ENCODE measurements at regions not wholly inside any gene's neighbourhood (a gene's known extent, or its start where the extent isn't known, plus 50 kb on each side); places are given as distances from the start of the nearest gene placed in this dataset.
"Not testable (repeated sequence)": the region's sequence is repeated elsewhere in the genome, so short reads cannot be mapped to it uniquely, and the experiment has no call there.

DNA sequence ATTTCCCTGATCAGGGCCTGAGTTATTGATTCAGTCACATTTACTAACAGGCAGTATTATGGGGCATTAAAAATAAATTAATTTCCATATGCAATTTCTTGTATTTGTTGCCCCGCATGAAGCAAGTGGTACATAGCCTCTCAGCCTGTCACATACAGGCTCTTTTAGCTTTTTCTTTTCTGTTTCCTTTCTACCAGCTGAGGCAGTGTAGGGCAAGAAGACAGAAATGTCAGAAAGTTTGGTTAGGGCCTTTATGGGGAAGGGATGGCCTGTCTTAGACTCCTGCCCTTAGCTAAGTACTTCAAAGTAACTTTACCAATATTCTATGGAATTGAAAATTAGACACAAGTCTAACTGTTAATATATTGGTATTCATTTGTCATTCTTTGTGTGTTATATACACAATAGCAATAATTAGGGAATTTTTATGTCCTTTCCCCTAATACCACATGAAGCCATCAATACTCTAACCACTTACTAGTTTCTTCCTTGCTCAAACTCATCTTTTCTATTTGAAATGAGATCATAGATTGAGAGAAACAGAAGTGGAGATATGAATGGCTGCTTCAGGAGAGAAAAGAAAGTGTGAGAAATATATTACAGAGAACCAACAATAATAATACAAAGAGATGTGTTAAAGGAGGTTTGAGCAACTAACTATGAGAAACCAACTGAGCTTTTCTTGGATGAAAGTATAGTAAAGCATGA is 669.6 kb downstream of the PCDH17 start:
- no peak overlapping the region for H3K27ac ChIP-seq (ENCODE audit: low read depth, low read length)
- no peak overlapping the region for H3K9ac ChIP-seq (ENCODE audit: low read length)
- H3K4me3 ChIP-seq (ENCODE audit: low read depth in 1 of 2, low read length in 2 of 2), result no peak overlapping the region
- no peaks in the 10 kb centered on the region for H3K4me1 ChIP-seq (ENCODE audit: insufficient read depth, low read length)
- no peaks in the 10 kb centered on the region for H3K36me3 ChIP-seq (ENCODE audit: insufficient read depth, low read length)
- no peaks in the 10 kb centered on the region for H3K27me3 ChIP-seq (ENCODE audit: control insufficient read depth in 1 of 2, insufficient read depth in 2 of 2, low read length in 2 of 2)
- no peaks in the 10 kb centered on the region for H3K9me3 ChIP-seq (ENCODE audit: low read length)

DNA sequence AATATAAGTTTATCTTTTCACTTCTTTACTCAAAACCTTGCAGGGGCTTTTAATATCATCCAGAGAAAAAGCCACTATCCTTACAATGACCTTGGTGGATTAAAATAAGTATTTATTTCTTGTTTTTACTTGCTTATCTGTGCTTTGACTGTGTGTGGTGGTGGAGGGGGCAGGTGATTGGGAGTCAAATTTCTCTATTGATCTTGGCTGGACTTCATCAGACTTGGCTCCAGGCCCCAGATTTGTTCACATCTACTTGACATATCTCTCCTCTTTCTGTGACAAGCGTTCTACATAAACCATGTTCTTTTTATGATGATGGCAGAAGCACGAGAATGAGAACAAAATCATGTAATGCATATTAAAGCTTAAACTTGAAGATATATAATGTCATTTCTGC is 670.8 kb downstream of the PCDH17 start:
- no peaks in the 10 kb centered on the region for H3K27me3 ChIP-seq (ENCODE audit: control insufficient read depth in 1 of 2, insufficient read depth in 2 of 2, low read length in 2 of 2)
- H3K36me3 ChIP-seq (ENCODE audit: insufficient read depth, low read length), result no peaks in the 10 kb centered on the region
- no peak overlapping the region for H3K9ac ChIP-seq (ENCODE audit: low read length)
- no peaks in the 10 kb centered on the region for H3K9me3 ChIP-seq (ENCODE audit: low read length)
- no peaks in the 10 kb centered on the region for H3K4me1 ChIP-seq (ENCODE audit: insufficient read depth, low read length)
- no peak overlapping the region for H3K27ac ChIP-seq (ENCODE audit: low read depth, low read length)
- H3K4me3 ChIP-seq (ENCODE audit: low read depth in 1 of 2, low read length in 2 of 2), result no peak overlapping the region

DNA sequence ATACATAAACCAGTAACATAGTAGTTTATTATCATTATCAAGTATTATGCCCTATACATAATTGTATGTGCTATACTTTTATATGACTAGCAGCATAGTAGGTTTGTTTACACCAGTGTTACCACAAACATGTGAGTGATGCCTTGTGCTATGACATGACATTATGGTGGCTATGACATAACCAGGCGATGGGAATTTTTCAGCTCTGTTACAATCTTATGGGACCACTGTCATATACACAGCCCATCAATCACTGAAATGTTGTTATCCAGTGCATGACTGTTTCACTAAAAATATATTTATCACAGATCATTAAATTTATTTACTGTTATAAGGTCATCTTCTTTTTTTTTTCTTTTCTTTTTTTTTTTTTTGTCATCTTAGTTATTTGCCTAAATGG is 674.5 kb downstream of the PCDH17 start:
- no peak overlapping the region for H3K27ac ChIP-seq (ENCODE audit: low read depth, low read length)
- no peaks in the 10 kb centered on the region for H3K4me1 ChIP-seq (ENCODE audit: insufficient read depth, low read length)
- H3K4me3 ChIP-seq (ENCODE audit: low read depth in 1 of 2, low read length in 2 of 2), result no peak overlapping the region
- H3K36me3 ChIP-seq (ENCODE audit: insufficient read depth, low read length), result no peaks in the 10 kb centered on the region
- H3K9ac ChIP-seq (ENCODE audit: low read length), result no peak overlapping the region
- no peaks in the 10 kb centered on the region for H3K27me3 ChIP-seq (ENCODE audit: control insufficient read depth in 1 of 2, insufficient read depth in 2 of 2, low read length in 2 of 2)
- no peaks in the 10 kb centered on the region for H3K9me3 ChIP-seq (ENCODE audit: low read length)

DNA sequence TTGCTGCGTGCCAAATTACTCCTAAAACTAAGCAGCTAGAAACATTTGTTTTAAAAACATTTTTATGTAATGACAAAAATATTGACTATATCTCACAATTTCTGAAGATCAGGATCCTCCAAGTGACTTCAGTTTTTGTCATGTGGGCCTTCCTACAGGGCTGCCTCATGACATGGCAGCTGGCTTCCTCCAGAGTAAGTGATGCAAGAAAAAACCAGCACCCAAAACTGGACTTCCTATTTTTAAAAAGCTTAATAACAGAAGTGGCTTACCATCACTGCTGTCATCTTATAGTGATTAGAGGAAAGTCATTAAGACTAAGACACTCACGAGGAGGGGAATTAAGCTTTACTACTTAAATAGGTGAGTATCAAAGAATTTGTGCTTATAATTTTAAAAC is 681.7 kb downstream of the PCDH17 start:
- H3K9me3 ChIP-seq (ENCODE audit: low read length), result no peaks in the 10 kb centered on the region
- no peak overlapping the region for H3K27ac ChIP-seq (ENCODE audit: low read depth, low read length)
- no peaks in the 10 kb centered on the region for H3K27me3 ChIP-seq (ENCODE audit: control insufficient read depth in 1 of 2, insufficient read depth in 2 of 2, low read length in 2 of 2)
- H3K9ac ChIP-seq (ENCODE audit: low read length), result no peak overlapping the region
- no peak overlapping the region for H3K4me3 ChIP-seq (ENCODE audit: low read depth in 1 of 2, low read length in 2 of 2)
- no peaks in the 10 kb centered on the region for H3K36me3 ChIP-seq (ENCODE audit: insufficient read depth, low read length)
- no peaks in the 10 kb centered on the region for H3K4me1 ChIP-seq (ENCODE audit: insufficient read depth, low read length)

DNA sequence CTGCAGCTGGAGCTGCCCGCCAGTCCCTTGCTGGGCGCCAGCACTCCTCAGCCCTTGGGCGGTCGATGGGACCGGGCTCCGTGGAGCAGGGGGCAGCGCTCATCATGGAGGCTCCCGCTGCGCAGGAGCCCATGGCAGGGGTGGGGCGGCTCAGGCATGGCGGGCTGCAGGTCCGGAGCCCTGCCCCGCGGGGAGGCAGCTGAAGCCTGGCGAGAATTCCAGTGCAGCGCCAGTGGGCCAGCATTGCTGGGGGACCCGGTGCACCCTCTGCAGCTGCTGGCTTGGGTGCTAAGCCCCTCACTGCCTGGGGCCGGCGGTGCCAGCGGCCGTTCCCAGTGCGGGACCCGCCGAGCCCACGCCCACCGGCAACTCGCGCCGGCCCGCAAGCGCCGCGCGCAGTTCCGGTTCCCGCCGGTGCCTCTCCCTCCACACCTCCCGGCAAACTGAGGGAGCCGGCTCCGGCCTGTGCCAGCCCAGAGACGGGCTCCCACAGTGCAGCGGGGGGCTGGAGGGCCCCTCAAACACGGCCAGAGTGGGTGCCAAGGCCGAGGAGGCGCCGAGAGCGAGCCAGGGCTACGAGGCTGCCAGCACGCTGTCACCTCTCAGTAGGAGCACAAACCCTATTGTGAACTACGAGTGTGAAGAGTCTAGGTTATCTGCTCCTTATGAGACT is 687.1 kb downstream of the PCDH17 start:
- Histone ChIP-seq H3K4me3 (ENCODE audit: low read depth in 1 of 2, low read length in 2 of 2) (no peak overlapping the region), H3K36me3 (ENCODE audit: insufficient read depth, low read length) (no peaks in the 10 kb centered on the region), H3K4me1 (ENCODE audit: insufficient read depth, low read length) (no peaks in the 10 kb centered on the region), H3K9ac (ENCODE audit: low read length) (no peak overlapping the region), H3K9me3 (ENCODE audit: low read length) (no peaks in the 10 kb centered on the region), H3K27me3 (ENCODE audit: control insufficient read depth in 1 of 2, insufficient read depth in 2 of 2, low read length in 2 of 2) (no peaks in the 10 kb centered on the region), H3K27ac (ENCODE audit: low read depth, low read length) (no peak overlapping the region)

DNA sequence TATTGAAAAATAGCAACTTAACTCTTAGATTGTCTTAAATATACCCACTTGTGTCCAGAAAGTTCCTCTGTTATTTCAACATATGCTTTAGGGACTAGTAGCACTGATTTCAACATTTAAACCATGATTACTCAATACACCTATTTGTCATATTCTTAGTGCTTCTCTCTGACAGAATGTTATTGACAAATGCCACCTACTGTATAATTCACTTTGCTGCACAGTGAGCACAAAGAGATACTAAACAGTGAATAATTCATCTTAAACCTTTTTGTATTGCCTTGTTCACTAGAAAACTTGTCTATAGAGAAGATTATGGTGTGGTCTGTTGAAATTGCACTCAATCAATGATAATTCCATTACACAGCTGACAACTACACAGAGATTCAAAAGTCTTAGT is 692.6 kb downstream of the PCDH17 start:
- no peak overlapping the region for H3K9ac ChIP-seq (ENCODE audit: low read length)
- no peaks in the 10 kb centered on the region for H3K36me3 ChIP-seq (ENCODE audit: insufficient read depth, low read length)
- no peak overlapping the region for H3K4me3 ChIP-seq (ENCODE audit: low read depth in 1 of 2, low read length in 2 of 2)
- no peaks in the 10 kb centered on the region for H3K27me3 ChIP-seq (ENCODE audit: control insufficient read depth in 1 of 2, insufficient read depth in 2 of 2, low read length in 2 of 2)
- no peaks in the 10 kb centered on the region for H3K9me3 ChIP-seq (ENCODE audit: low read length)
- no peak overlapping the region for H3K27ac ChIP-seq (ENCODE audit: low read depth, low read length)
- H3K4me1 ChIP-seq (ENCODE audit: insufficient read depth, low read length), result no peaks in the 10 kb centered on the region

DNA sequence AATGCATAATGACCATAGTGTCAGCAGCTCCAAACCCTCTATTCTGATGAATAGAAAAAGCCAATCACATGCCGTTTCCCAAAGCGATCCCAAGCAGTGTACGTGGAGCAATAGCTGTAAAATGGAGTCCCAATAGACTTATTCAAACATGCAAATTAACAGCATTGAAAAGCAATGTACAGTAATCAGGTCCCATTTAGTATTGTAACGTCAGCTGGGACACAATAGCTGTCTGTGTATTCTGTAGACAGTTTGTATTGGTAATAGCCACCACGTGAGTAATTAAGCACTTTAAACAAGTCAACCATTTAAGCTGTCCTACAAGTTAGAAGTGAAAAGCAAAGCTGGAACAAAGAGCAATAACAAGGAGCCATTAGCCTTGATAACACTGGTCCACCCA is 698.2 kb downstream of the PCDH17 start:
- Histone ChIP-seq H3K36me3 (ENCODE audit: insufficient read depth, low read length) (no peaks in the 10 kb centered on the region), H3K27me3 (ENCODE audit: control insufficient read depth in 1 of 2, insufficient read depth in 2 of 2, low read length in 2 of 2) (no peaks in the 10 kb centered on the region), H3K4me1 (ENCODE audit: insufficient read depth, low read length) (no peaks in the 10 kb centered on the region), H3K27ac (ENCODE audit: low read depth, low read length) (no peak overlapping the region), H3K4me3 (ENCODE audit: low read depth in 1 of 2, low read length in 2 of 2) (no peak overlapping the region), H3K9ac (ENCODE audit: low read length) (no peak overlapping the region), H3K9me3 (ENCODE audit: low read length) (no peaks in the 10 kb centered on the region)

DNA sequence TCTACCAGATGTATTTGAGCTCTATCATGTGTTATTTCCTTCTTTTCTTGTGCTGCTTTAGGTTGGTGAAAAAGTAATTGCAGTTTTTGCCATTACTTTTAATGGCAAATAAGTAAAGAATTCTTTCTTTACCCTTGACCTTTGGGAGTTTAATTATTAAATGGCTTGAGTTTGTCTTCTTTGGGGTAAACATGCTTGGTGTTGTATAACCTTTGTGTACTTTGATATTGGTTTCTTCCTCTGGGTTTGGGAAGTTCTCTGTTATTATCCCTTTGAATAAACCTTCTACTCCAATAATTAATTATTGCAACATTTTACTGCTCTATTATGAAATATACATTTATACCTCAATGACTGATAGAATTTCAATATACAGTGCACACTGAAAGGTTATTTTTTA is 709.4 kb downstream of the PCDH17 start:
- Histone ChIP-seq H3K9me3 (ENCODE audit: low read length) (no peaks in the 10 kb centered on the region), H3K27me3 (ENCODE audit: control insufficient read depth in 1 of 2, insufficient read depth in 2 of 2, low read length in 2 of 2) (no peaks in the 10 kb centered on the region), H3K4me3 (ENCODE audit: low read depth in 1 of 2, low read length in 2 of 2) (no peak overlapping the region)

DNA sequence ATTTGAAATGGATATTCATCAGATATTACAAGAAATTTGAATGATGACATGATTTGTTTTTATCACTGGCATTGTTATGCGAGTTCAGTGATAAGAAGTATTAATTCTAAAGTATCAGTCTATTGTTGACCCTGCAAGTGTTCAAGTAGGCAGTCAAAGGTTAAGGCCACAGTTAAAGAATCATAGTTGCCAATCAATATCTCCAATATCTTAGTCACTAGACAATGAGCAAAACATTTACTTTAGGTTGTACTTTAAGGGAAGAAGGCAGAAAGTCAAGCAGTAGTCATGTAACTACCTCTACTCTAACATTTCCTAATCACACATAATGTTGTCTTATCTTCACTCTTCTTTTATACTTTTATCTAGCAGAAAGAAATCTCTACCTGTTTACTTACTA is 709.8 kb downstream of the PCDH17 start:
- H3K36me3 ChIP-seq (ENCODE audit: insufficient read depth, low read length), result no peaks in the 10 kb centered on the region
- H3K9ac ChIP-seq (ENCODE audit: low read length), result no peak overlapping the region
- H3K4me3 ChIP-seq (ENCODE audit: low read depth in 1 of 2, low read length in 2 of 2), result no peak overlapping the region
- no peaks in the 10 kb centered on the region for H3K4me1 ChIP-seq (ENCODE audit: insufficient read depth, low read length)
- H3K27ac ChIP-seq (ENCODE audit: low read depth, low read length), result no peak overlapping the region
- no peaks in the 10 kb centered on the region for H3K27me3 ChIP-seq (ENCODE audit: control insufficient read depth in 1 of 2, insufficient read depth in 2 of 2, low read length in 2 of 2)
- H3K9me3 ChIP-seq (ENCODE audit: low read length), result no peaks in the 10 kb centered on the region

More for the DNA sequence above, 709.4 kb downstream of the PCDH17 start:
- Histone ChIP-seq H3K4me1 (ENCODE audit: insufficient read depth, low read length) (no peaks in the 10 kb centered on the region), H3K27ac (ENCODE audit: low read depth, low read length) (no peak overlapping the region), H3K9ac (ENCODE audit: low read length) (no peak overlapping the region), H3K36me3 (ENCODE audit: insufficient read depth, low read length) (no peaks in the 10 kb centered on the region)

DNA sequence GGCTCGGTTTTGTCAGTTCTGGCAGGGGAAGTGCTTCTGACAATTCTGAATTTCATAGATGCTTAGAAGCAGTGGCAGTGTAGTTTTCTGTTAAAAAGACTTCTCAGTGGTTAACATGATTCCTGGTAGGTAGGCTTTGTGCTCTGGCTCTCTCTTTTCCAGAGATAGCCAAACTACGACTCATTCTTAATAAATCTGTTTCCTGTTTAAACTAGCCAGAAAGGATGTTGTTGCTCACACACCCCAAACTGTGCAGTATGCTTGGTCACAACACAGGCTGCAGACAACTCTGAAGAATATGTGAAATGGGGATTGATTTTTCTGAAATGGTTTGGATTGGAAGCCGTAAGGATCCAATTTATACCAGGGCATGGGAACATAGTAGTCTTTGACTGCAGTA is 711.5 kb downstream of the PCDH17 start:
- no peaks in the 10 kb centered on the region for H3K27me3 ChIP-seq (ENCODE audit: control insufficient read depth in 1 of 2, insufficient read depth in 2 of 2, low read length in 2 of 2)
- no peak overlapping the region for H3K4me3 ChIP-seq (ENCODE audit: low read depth in 1 of 2, low read length in 2 of 2)
- H3K4me1 ChIP-seq (ENCODE audit: insufficient read depth, low read length), result no peaks in the 10 kb centered on the region
- no peaks in the 10 kb centered on the region for H3K36me3 ChIP-seq (ENCODE audit: insufficient read depth, low read length)
- no peak overlapping the region for H3K27ac ChIP-seq (ENCODE audit: low read depth, low read length)
- no peaks in the 10 kb centered on the region for H3K9me3 ChIP-seq (ENCODE audit: low read length)
- no peak overlapping the region for H3K9ac ChIP-seq (ENCODE audit: low read length)

DNA sequence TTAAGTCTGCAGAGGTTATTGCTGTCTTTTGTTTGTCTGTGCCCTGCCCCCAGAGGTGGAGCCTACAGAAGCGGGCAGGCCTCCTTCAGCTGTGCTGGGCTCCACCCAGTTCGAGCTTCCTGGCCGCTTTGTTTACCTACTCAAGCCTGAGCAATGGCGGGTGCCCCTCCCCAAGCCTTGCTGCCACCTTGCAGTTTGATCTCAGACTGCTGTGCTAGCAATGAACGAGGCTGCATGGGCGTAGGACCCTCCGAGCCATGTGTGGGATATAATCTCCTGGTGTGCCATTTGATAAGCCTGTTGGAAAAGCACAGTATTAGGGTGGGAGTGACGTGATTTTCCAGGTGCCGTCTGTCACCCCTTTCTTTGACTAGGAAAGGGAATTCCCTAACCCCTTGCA is 720.6 kb downstream of the PCDH17 start:
- H3K27me3 ChIP-seq (ENCODE audit: control insufficient read depth in 1 of 2, insufficient read depth in 2 of 2, low read length in 2 of 2); H3K36me3 ChIP-seq (ENCODE audit: insufficient read depth, low read length); H3K9me3 ChIP-seq (ENCODE audit: low read length); H3K4me3 ChIP-seq (ENCODE audit: low read depth in 1 of 2, low read length in 2 of 2); H3K4me1 ChIP-seq (ENCODE audit: insufficient read depth, low read length); H3K9ac ChIP-seq (ENCODE audit: low read length); H3K27ac ChIP-seq (ENCODE audit: low read depth, low read length): not testable (repeated sequence)

DNA sequence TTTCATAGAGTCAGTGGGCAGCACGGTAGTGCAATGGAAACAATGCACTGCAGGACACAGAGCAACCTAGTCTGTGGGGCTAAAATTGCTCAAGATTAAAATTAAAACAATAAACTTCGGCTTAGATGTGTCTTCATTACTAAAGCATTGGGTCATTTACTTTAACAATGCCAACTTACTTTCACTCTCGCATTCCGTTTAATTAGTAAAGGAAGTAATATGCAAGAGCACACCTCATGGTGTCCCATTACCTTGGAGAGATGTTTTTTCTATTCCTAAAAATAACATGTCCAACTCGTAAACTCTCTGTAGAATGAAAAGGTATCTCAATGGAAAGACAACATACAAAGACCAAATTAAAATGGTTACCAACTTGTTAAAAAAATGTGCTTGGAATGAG is 738.4 kb downstream of the PCDH17 start:
- no peak overlapping the region for H3K4me3 ChIP-seq (ENCODE audit: low read depth in 1 of 2, low read length in 2 of 2)
- H3K36me3 ChIP-seq (ENCODE audit: insufficient read depth, low read length), result no peaks in the 10 kb centered on the region
- H3K27me3 ChIP-seq (ENCODE audit: control insufficient read depth in 1 of 2, insufficient read depth in 2 of 2, low read length in 2 of 2), result no peaks in the 10 kb centered on the region
- no peaks in the 10 kb centered on the region for H3K4me1 ChIP-seq (ENCODE audit: insufficient read depth, low read length)
- no peak overlapping the region for H3K27ac ChIP-seq (ENCODE audit: low read depth, low read length)
- no peak overlapping the region for H3K9ac ChIP-seq (ENCODE audit: low read length)
- no peaks in the 10 kb centered on the region for H3K9me3 ChIP-seq (ENCODE audit: low read length)
